Keratinocyte (primary cell): ENCODE measurements at regions not wholly inside any gene's neighbourhood (a gene's known extent, or its start where the extent isn't known, plus 50 kb on each side); places are given as distances from the start of the nearest gene placed in this dataset.
A peak's percentile ranks its signal among the peaks of the same experiment; 100 is the strongest.

Experiments used
- DNase-seq: peaks from one replicate; pipeline ENCODE4 v3.0.0-alpha.2; 2011; ENCODE audit warnings: low read depth, missing footprints, low spot score
- FAIRE-seq: peaks from 2 replicates; lab custom pipeline; 2011; peaks lifted over from hg19 to GRCh38; lab: Jason Lieb, UNC
- H2AFZ ChIP-seq: 2 replicates; pipeline ENCODE4 v1.6.0; 2012; ENCODE audit warnings: low read length, control low read depth, inconsistent platforms; ENCODE audit not compliant: control insufficient read depth
- H3K27ac ChIP-seq: 2 replicates; pipeline ENCODE4 v1.5.1; 2011; ENCODE audit warnings: low read length; ENCODE audit not compliant: control insufficient read depth, insufficient read depth
- H3K27me3 ChIP-seq: 3 replicates; pipeline ENCODE4 v1.6.0; 2011; ENCODE audit warnings: low read length; ENCODE audit not compliant: control insufficient read depth, insufficient read depth; ENCODE audit errors: extremely low read depth
- H3K36me3 ChIP-seq, 2 experiments: 2 replicates in 1 of 2; 3 replicates in 1 of 2; pipeline ENCODE4 v1.5.1; 2011; ENCODE audit warnings: low read length in 2 of 2, mild to moderate bottlenecking in 1 of 2; ENCODE audit not compliant: control insufficient read depth in 2 of 2, insufficient read depth in 2 of 2; ENCODE audit errors: extremely low read depth in 1 of 2
- H3K4me1 ChIP-seq: 3 replicates; pipeline ENCODE4 v1.5.1; 2011; ENCODE audit warnings: low read length; ENCODE audit not compliant: control insufficient read depth, insufficient read depth; ENCODE audit errors: extremely low read depth
- H3K4me2 ChIP-seq: 3 replicates; pipeline ENCODE4 v1.6.0; 2011; ENCODE audit warnings: low read depth, low read length; ENCODE audit not compliant: control insufficient read depth, insufficient read depth; ENCODE audit errors: extremely low read depth
- H3K4me3 ChIP-seq, 3 experiments: fragments of 200-600 bp in 1 of 3; sonication (generic) in 1 of 3; 2 replicates in 2 of 3; 3 replicates in 1 of 3; pipeline ENCODE4 v1.5.1; 2011 to 2016; ENCODE audit warnings: low read length in 3 of 3, mild to moderate bottlenecking in 3 of 3, control low read depth in 2 of 3, inconsistent platforms in 1 of 3, low read depth in 1 of 3, mixed read lengths in 1 of 3, mixed run types in 1 of 3, moderate library complexity in 1 of 3; ENCODE audit not compliant: control insufficient read depth in 2 of 3, insufficient read depth in 2 of 3; ENCODE audit errors: extremely low read depth in 1 of 3
- H3K79me2 ChIP-seq: 2 replicates; pipeline ENCODE4 v1.6.0; 2012; ENCODE audit warnings: low read length; ENCODE audit not compliant: control insufficient read depth, insufficient read depth
- H3K9ac ChIP-seq: 3 replicates; pipeline ENCODE4 v1.6.0; 2011; ENCODE audit warnings: low read length; ENCODE audit not compliant: control insufficient read depth, insufficient read depth; ENCODE audit errors: extremely low read depth
- H3K9me1 ChIP-seq: 3 replicates; pipeline ENCODE4 v1.6.0; 2011; ENCODE audit warnings: low read length; ENCODE audit not compliant: control insufficient read depth, insufficient read depth; ENCODE audit errors: extremely low read depth
- H3K9me3 ChIP-seq: 2 replicates; pipeline ENCODE4 v1.5.1; 2012; ENCODE audit warnings: low read depth, low read length; ENCODE audit not compliant: control insufficient read depth
- H4K20me1 ChIP-seq: 3 replicates; pipeline ENCODE4 v1.6.0; 2011; ENCODE audit warnings: low read length; ENCODE audit not compliant: control insufficient read depth, insufficient read depth; ENCODE audit errors: extremely low read depth
- EZH2 ChIP-seq: IDR thresholded peaks from one replicate; pipeline ENCODE4 v1.6.1; 2012; ENCODE audit warnings: inconsistent platforms, mild to moderate bottlenecking, low read length, moderate library complexity
- dilution Hi-C: fragments of 300-500 bp; cut with MboI; formaldehyde crosslinking; loops from one replicate; pipeline ENCODE4 v1.7.0; 2020; ENCODE audit warnings: low sequenced_read_pairs; ENCODE audit not compliant: extremely low pct_ligation_motif_present
- TF ChIP-seq, protein P1 (sequence below), 3 experiments: IDR thresholded peaks in 1 of 3; conservative IDR thresholded peaks in 1 of 3; optimal IDR thresholded peaks in 1 of 3; 2 replicates in 2 of 3; 3 replicates in 1 of 3; pipeline versions ENCODE3 to v1.5.1; 2011; ENCODE audit warnings: low read length in 3 of 3, mild to moderate bottlenecking in 3 of 3, moderate library complexity in 2 of 3, control low read depth in 1 of 3, inconsistent platforms in 1 of 3; ENCODE audit not compliant: insufficient read depth in 2 of 3; ENCODE audit errors: extremely low read depth in 1 of 3

DNA sequence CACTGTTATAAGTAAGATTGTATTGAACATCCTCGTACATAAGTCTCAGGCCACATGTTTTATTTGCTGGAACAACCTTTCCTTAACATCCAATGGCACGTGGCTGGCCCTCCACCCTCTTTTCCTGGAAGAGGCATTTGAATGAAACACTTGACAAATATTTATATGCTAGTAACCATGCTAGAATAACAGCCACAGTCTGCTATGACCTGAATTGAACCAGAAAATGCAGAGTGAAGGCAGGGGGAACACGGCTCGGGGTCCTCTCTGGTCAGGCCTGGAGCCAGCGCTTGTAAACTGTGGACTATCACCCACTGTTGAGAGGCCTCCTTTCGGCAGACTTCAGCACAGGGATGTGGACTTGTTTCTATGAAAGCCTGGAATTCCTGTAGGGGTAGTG is 198.2 kb upstream of the COPS8 start:
- H3K9ac ChIP-seq = no peak overlapping the region
- no peaks in the 10 kb centered on the region for H3K27me3 ChIP-seq
- H3K9me1 ChIP-seq = no peaks in the 10 kb centered on the region
- H3K4me3 ChIP-seq = no peak overlapping the region
- DNase-seq (no peak), FAIRE-seq (no peak)
- no peak overlapping the region for H3K27ac ChIP-seq
- H3K9me3 ChIP-seq = no peaks in the 10 kb centered on the region
- TF ChIP-seq EZH2 = no peak
- H3K4me2 ChIP-seq = peak overlapping the region; percentile 22
- no peaks in the 10 kb centered on the region for H4K20me1 ChIP-seq
- no peaks in the 10 kb centered on the region for H3K36me3 ChIP-seq
- H2AFZ ChIP-seq = peak overlapping the region; percentile 62
- peaks cover 4% of the 10 kb centered on the region for H3K4me1 ChIP-seq
- no peaks in the 10 kb centered on the region for H3K79me2 ChIP-seq
- dilution Hi-C loops = no loop called here

DNA sequence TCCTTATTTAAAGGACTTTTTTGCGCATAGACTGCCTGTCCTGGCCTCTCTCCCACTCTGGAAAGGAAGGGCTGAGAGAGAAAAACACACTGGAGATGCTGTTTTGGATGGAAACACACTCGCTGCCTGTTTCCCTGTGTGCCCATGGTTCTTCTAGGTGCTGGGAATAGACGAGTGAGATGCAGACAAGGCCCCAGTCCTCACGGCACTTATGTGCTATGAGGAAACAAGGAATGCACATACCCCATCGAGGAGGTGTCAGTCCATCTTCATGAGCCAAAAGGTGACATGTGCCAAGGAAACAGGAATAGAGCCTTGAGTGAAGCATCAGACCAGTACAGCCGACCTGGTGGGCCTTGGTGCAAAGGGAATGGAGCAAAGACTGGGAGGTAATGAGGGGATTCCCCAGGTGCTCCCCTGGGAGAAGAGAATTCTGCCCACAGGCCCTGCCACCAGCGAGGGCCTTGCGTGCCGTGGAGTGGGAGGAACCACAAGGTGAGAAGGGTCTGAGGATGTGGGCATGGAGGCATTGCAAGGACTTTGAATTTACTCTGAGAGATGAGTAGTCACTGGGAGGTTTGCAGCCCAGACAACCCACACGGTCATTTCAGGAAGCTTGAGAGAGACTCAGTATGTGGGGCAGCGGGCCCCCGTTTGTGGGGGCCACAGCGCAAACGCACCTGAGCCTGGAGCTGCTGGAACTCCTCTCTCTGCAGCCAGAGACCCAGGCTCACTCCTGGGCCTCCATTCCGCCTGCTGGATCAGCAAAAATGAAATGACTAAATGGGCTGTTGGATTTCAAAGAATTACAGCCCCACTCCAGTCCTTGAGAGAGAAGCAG is 197.5 kb upstream of the COPS8 start:
- dilution Hi-C loops = no loop called here
- Histone ChIP-seq H3K4me2 (no peak overlapping the region), H2AFZ (peak overlapping the region; percentile 62), H3K9ac (no peak overlapping the region), H4K20me1 (no peaks in the 10 kb centered on the region), H3K9me1 (no peaks in the 10 kb centered on the region), H3K27me3 (no peaks in the 10 kb centered on the region), H3K4me3 (no peak overlapping the region), H3K27ac (no peak overlapping the region), H3K4me1 (peaks cover 4% of the 10 kb centered on the region), H3K36me3 (no peaks in the 10 kb centered on the region), H3K9me3 (no peaks in the 10 kb centered on the region), H3K79me2 (no peaks in the 10 kb centered on the region)
- TF ChIP-seq, protein P1, sequence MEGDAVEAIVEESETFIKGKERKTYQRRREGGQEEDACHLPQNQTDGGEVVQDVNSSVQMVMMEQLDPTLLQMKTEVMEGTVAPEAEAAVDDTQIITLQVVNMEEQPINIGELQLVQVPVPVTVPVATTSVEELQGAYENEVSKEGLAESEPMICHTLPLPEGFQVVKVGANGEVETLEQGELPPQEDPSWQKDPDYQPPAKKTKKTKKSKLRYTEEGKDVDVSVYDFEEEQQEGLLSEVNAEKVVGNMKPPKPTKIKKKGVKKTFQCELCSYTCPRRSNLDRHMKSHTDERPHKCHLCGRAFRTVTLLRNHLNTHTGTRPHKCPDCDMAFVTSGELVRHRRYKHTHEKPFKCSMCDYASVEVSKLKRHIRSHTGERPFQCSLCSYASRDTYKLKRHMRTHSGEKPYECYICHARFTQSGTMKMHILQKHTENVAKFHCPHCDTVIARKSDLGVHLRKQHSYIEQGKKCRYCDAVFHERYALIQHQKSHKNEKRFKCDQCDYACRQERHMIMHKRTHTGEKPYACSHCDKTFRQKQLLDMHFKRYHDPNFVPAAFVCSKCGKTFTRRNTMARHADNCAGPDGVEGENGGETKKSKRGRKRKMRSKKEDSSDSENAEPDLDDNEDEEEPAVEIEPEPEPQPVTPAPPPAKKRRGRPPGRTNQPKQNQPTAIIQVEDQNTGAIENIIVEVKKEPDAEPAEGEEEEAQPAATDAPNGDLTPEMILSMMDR (optimal IDR thresholded peaks at IDR 0.05 in 1 of 3, IDR thresholded peaks at IDR 0.05 in 1 of 3, conservative IDR thresholded peaks at IDR 0.05 in 1 of 3; ENCODE audit: extremely low read depth in 1 of 3, insufficient read depth in 2 of 3, low read length in 3 of 3) = no peak
- TF ChIP-seq EZH2 = no peak
- DNase-seq (no peak), FAIRE-seq (no peak)
